DMS 273 (cell line): ENCODE measurements at regions not wholly inside any gene's neighbourhood (a gene's known extent, or its start where the extent isn't known, plus 50 kb on each side); places are given as distances from the start of the nearest gene placed in this dataset.

Source experiments
- DNase-seq: peaks from one replicate; lab custom pipeline; 2025; ENCODE audit not compliant: unreplicated experiment; lab: John Stamatoyannopoulos, UW

GRCh38 chr10:110355141-110355831 is 50.6 kb upstream of the SMNDC1 start:
- DNase-seq = no peak

DNA sequence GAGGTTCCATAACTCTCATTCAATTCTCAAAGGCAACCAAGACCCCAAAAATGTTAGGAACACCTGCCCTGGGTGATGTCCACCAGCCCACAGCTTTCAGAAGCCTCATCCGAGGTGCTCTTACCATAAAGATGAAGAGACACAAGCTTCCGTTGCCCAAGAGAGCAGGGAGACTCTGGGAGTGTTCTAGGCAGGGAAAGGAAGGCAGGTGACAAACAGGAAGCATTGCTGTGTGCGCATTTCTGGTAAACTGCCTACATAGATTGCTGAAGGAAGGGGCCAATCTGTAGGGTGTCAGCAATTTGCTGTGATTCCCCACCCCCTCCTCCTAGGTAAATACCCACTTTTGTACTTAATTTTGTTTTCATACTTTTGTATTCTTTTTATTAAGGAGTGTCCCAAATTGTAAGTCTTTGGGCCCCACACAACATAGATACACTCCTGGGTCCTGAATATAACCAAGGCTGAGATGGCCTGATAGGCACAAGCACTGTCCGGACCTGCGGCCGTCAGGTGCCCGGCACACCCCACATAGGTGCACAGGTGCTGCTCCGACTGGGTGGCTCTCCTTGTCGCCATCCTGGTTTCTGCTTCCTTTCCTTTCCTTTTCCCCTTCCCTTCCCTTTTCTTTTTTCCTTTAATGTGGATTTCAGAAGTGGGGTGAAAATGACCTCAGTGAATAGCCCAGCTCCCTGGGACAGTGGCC is 51.4 kb upstream of the SMNDC1 start:
- DNase-seq = no peak

DNA sequence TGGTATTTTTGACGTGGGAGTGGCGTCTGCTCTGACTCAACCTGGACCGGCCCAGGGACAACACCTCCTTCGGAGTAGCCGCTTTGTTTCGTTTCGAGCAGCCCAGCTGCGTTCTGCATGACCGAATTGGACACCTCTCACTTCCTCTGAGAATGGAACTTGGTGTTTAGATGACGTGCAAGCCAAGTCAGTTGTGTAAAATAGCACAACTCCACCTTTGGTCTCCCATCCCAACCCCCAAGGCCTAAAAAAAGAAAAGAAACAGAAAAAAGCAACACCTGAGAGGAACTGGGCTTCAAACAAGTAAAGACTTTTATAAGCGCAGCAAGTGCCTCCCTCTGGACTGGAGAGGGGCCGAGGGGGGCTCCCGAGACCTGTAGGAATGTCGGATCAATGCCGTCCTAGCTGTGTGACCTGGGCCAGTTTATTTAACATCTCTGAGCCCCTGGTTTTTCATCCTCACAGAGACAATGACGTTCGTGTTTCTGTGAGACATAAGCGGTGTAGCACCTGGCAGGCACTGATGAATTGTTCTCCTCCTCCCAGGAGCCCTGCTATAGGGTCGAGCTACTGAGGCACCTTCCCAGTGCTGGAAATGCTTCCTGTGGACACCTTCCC is 52.0 kb upstream of the SMNDC1 start:
- no peak for DNase-seq

DNA sequence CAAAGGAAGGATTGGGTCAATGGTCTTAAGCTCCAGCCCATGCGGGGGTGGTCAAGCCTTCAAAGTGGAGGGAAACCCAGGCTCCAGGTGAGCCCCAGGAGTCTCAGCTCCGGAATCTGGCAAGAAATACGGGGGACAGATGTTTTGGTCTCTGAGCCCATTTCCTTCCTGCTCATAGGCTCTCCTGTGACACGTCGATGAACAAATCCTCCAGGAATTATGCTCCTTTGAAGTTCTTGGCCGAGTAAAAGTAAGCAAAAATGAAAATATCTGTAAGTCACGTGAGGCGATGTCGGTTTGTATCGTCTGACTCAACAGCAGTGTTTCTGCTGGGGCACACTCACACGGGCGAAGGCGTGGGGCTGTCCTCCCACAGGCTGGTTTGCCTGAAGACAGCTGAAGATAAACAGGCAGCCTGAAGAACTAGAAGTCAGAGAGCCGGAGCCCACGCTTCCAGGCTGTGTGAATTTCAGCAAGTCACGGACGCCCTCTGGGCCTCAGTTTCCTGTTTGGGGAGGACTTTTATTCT is 52.6 kb upstream of the SMNDC1 start:
- DNase-seq = no peak

DNA sequence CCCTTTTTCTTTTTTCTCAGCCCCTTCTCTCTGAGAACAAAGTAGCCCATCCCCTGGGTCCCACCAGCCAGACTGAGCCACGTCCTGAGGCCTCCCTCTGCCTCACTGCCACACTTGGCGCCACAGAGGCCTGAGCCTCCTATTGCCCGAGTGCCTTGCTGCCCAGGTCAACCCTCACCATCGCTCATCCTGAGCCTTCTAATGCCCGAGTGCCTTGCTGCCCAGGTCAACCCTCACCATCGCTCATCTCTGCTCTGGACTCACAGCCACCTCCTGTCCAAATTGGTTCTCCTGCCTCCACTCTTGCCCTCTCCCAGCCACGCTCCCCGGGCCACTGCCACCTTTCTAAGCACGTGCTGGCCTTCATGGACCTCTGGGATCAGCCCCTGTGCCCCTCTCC is 53.2 kb upstream of the SMNDC1 start:
- DNase-seq = no peak

- no peak for DNase-seq
Observed at GRCh38 chr10:110358278-110358677, 53.6 kb upstream of the SMNDC1 start.

GRCh38 chr10:110358869-110359629 is 54.3 kb upstream of the SMNDC1 start:
- DNase-seq = peak; percentile 52

GRCh38 chr10:110360857-110361474 is 56.2 kb upstream of the SMNDC1 start:
- DNase-seq = no peak

GRCh38 chr10:110361800-110362456 is 57.2 kb upstream of the SMNDC1 start:
- no peak for DNase-seq

GRCh38 chr10:110363572-110364411 is 59.1 kb upstream of the SMNDC1 start:
- DNase-seq = peak; percentile 88

GRCh38 chr10:110364531-110364937 is 59.8 kb upstream of the SMNDC1 start:
- no peak for DNase-seq

- no peak for DNase-seq
Observed at GRCh38 chr10:110365356-110366143, 60.8 kb upstream of the SMNDC1 start.

DNA sequence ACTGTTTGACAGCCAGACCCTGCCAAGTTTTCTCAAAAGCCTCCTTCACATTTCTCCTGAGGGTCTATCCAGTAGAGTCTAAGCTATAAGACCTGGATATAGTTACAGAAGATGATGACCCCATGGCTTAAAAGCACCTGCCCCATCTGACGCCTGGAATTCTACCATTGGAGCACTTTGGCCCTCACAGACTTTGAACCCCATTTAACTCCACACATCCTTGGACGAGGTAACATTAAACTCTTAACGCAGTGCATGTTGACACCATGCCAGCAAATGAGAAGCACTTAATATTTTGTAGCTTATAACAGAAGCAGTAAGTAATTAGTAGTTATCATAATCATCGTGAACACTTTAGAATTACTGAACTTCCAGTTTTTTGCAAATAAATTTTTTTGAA is 61.9 kb upstream of the SMNDC1 start:
- DNase-seq = no peak

- DNase-seq = no peak
Observed at GRCh38 chr10:110368002-110368401, 63.3 kb upstream of the SMNDC1 start.

GRCh38 chr10:110368556-110368955 is 63.8 kb upstream of the SMNDC1 start:
- DNase-seq = no peak

DNA sequence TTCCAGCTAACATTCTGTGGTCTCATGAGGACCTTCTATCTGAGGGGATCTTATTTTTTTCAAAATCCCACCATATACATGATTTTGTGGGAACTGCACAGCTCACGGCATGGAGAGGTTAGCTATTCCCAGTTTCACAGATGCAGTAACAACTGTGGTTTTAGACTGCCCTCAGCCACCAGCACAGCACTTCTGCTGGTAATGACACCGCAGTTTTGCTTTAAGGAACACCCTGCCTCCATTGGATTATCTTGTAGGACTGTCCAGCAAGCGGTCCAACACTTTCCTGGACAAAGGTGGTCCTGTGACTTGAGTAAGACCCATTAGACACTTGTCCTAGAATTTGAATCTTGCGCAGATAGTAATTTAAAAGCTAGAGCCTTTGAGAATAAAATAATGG is 65.3 kb upstream of the SMNDC1 start:
- DNase-seq = no peak

GRCh38 chr10:110372656-110373055 is 67.9 kb upstream of the SMNDC1 start:
- DNase-seq = no peak

DNA sequence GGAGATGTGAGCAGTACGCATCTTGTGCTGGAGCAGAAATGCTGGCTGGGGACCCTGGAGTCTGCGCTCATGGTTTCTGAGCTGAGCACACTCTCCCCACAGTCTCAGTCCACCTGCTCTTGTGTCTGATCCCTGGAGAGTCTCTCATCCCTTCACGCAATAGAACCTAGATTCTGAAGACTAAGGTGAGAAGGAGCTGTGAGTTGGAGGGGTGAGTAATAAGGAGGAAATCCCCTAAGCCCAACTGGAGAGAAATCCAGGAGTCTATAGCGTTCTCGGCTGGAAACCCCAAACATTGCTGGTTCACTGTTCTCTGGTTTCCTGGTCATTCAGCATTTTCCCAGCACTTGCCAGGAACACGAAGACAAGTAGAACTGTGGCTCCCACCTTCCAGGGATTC is 68.3 kb upstream of the SMNDC1 start:
- no peak for DNase-seq
